Keratinocyte (primary cell): ENCODE measurements at regions not wholly inside any gene's neighbourhood (a gene's known extent, or its start where the extent isn't known, plus 50 kb on each side); places are given as distances from the start of the nearest gene placed in this dataset.

Experiments used
- CTCF ChIP-seq, 3 experiments: IDR thresholded peaks in 1 of 3; conservative IDR thresholded peaks in 1 of 3; optimal IDR thresholded peaks in 1 of 3; 2 replicates in 2 of 3; 3 replicates in 1 of 3; pipeline versions ENCODE3 to v1.5.1; 2011; ENCODE audit warnings: low read length in 3 of 3, mild to moderate bottlenecking in 3 of 3, moderate library complexity in 2 of 3, control low read depth in 1 of 3, inconsistent platforms in 1 of 3; ENCODE audit not compliant: insufficient read depth in 2 of 3; ENCODE audit errors: extremely low read depth in 1 of 3
- EZH2 ChIP-seq: IDR thresholded peaks from one replicate; pipeline ENCODE4 v1.6.1; 2012; ENCODE audit warnings: inconsistent platforms, mild to moderate bottlenecking, low read length, moderate library complexity

GRCh38 chr21:16832791-16833190 lies 680.1 kb upstream of the CXADR start:
- no peak for TF ChIP-seq CTCF (optimal IDR thresholded peaks at IDR 0.05 in 1 of 3, IDR thresholded peaks at IDR 0.05 in 1 of 3, conservative IDR thresholded peaks at IDR 0.05 in 1 of 3; ENCODE audit: extremely low read depth in 1 of 3, insufficient read depth in 2 of 3, low read length in 3 of 3)
- TF ChIP-seq EZH2, result no peak
